Fibroblast of mammary gland (primary cell): ENCODE measurements at regions not wholly inside any gene's neighbourhood (a gene's known extent, or its start where the extent isn't known, plus 50 kb on each side); places are given as distances from the start of the nearest gene placed in this dataset.
"Not testable (repeated sequence)": the region's sequence is repeated elsewhere in the genome, so short reads cannot be mapped to it uniquely, and the experiment has no call there.

Experiments used
- DNase-seq: peaks from one replicate; pipeline ENCODE4 v3.0.0-alpha.2; 2010; ENCODE audit warnings: low read depth
- H3K4me3 ChIP-seq: 2 replicates; pipeline ENCODE4 v1.5.1; 2011; ENCODE audit warnings: low read depth, mild to moderate bottlenecking, low read length, moderate library complexity; ENCODE audit not compliant: control insufficient read depth
- CTCF ChIP-seq: conservative IDR thresholded peaks from 2 replicates; pipeline ENCODE4 v1.5.1; 2011; ENCODE audit warnings: low read depth, low read length, inconsistent platforms; ENCODE audit not compliant: control insufficient read depth, insufficient read depth

GRCh38 chr14:83071888-83072501 is 1538.3 kb upstream of the SEL1L start:
- DNase-seq: peak; percentile 25
- TF ChIP-seq CTCF: peak; percentile 34
- no peak overlapping the region for H3K4me3 ChIP-seq

- H3K4me3 ChIP-seq: no peak overlapping the region
- DNase-seq: no peak
- TF ChIP-seq CTCF: no peak
These were observed 1551.5 kb upstream of the SEL1L start for GRCh38 chr14:83085136-83085535.

- no peak overlapping the region for H3K4me3 ChIP-seq
- DNase-seq: no peak
- no peak for TF ChIP-seq CTCF
These were observed 1552.1 kb upstream of the SEL1L start for GRCh38 chr14:83085725-83086124.

GRCh38 chr14:83091991-83092956 is 1558.6 kb upstream of the SEL1L start:
- H3K4me3 ChIP-seq, DNase-seq: not testable (repeated sequence)

GRCh38 chr14:83096092-83096491 is 1562.4 kb upstream of the SEL1L start:
- DNase-seq: peak; percentile 2

GRCh38 chr14:83101846-83102245 is 1568.2 kb upstream of the SEL1L start:
- no peak for DNase-seq

More at GRCh38 chr14:83096092-83096491, 1562.4 kb upstream of the SEL1L start:
- no peak overlapping the region for H3K4me3 ChIP-seq
- TF ChIP-seq CTCF: no peak

More at GRCh38 chr14:83101846-83102245, 1568.2 kb upstream of the SEL1L start:
- H3K4me3 ChIP-seq: no peak overlapping the region
- no peak for TF ChIP-seq CTCF
